ENCODE measurements at regions not wholly inside any gene's neighbourhood (a gene's known extent, or its start where the extent isn't known, plus 50 kb on each side); places are given as distances from the start of the nearest gene placed in this dataset.
"Not testable (repeated sequence)": the region's sequence is repeated elsewhere in the genome, so short reads cannot be mapped to it uniquely, and the experiment has no call there.

- no peak for TF ChIP-seq CTCF (IDR thresholded peaks at IDR 0.05; ENCODE audit: borderline replicate concordance)
- H3K4me1 ChIP-seq = no peaks in the 10 kb centered on the region
These were observed 888.6 kb downstream of the GRID1 start for GRCh38 chr10:85477979-85478378.

GRCh38 chr10:85490431-85490830 lies 876.2 kb downstream of the GRID1 start:
- Histone ChIP-seq H3K4me3 (no peak overlapping the region), H3K27me3 (ENCODE audit: low read depth) (no peaks in the 10 kb centered on the region), H3K4me1 (no peaks in the 10 kb centered on the region), H3K27ac (replicated peaks) (no peak overlapping the region), H3K9me3 (replicated peaks) (peaks cover 3% of the 10 kb centered on the region), H3K36me3 (no peaks in the 10 kb centered on the region)
- intact Hi-C loops (cut with micrococcal nuclease) = no loop called here
- no peak for DNase-seq
- no peak for TF ChIP-seq CTCF (IDR thresholded peaks at IDR 0.05; ENCODE audit: borderline replicate concordance)

More at GRCh38 chr10:85477979-85478378, 888.6 kb downstream of the GRID1 start:
- intact Hi-C loops (cut with micrococcal nuclease) = no loop called here
- H3K36me3 ChIP-seq = no peaks in the 10 kb centered on the region
- H3K27ac ChIP-seq (replicated peaks) = no peak overlapping the region
- no peak for DNase-seq
- H3K27me3 ChIP-seq (ENCODE audit: low read depth) = no peaks in the 10 kb centered on the region
- peaks cover 21% of the 10 kb centered on the region for H3K9me3 ChIP-seq (replicated peaks)
- H3K4me3 ChIP-seq = no peak overlapping the region

GRCh38 chr10:85491652-85492051 lies 874.9 kb downstream of the GRID1 start:
- H3K4me1 ChIP-seq = no peaks in the 10 kb centered on the region
- no peak for DNase-seq
- H3K36me3 ChIP-seq = no peaks in the 10 kb centered on the region
- intact Hi-C loops (cut with micrococcal nuclease) = no loop called here
- no peak overlapping the region for H3K27ac ChIP-seq (replicated peaks)
- no peaks in the 10 kb centered on the region for H3K9me3 ChIP-seq (replicated peaks)
- no peak for TF ChIP-seq CTCF (IDR thresholded peaks at IDR 0.05; ENCODE audit: borderline replicate concordance)
- H3K4me3 ChIP-seq = no peak overlapping the region
- no peaks in the 10 kb centered on the region for H3K27me3 ChIP-seq (ENCODE audit: low read depth)

GRCh38 chr10:85492684-85493083 lies 873.9 kb downstream of the GRID1 start:
- no peak overlapping the region for H3K4me3 ChIP-seq
- H3K4me1 ChIP-seq = no peaks in the 10 kb centered on the region
- no peaks in the 10 kb centered on the region for H3K9me3 ChIP-seq (replicated peaks)
- no peak for TF ChIP-seq CTCF (IDR thresholded peaks at IDR 0.05; ENCODE audit: borderline replicate concordance)
- H3K27me3 ChIP-seq (ENCODE audit: low read depth) = no peaks in the 10 kb centered on the region
- intact Hi-C loops (cut with micrococcal nuclease) = no loop called here
- no peaks in the 10 kb centered on the region for H3K36me3 ChIP-seq
- no peak for DNase-seq
- no peak overlapping the region for H3K27ac ChIP-seq (replicated peaks)

- no peak overlapping the region for H3K27ac ChIP-seq (replicated peaks)
- H3K4me3 ChIP-seq = no peak overlapping the region
- TF ChIP-seq CTCF (IDR thresholded peaks at IDR 0.05; ENCODE audit: borderline replicate concordance) = no peak
- H3K4me1 ChIP-seq = no peaks in the 10 kb centered on the region
- intact Hi-C loops (cut with micrococcal nuclease) = no loop called here
- no peaks in the 10 kb centered on the region for H3K27me3 ChIP-seq (ENCODE audit: low read depth)
- H3K36me3 ChIP-seq = no peaks in the 10 kb centered on the region
- DNase-seq = no peak
- no peaks in the 10 kb centered on the region for H3K9me3 ChIP-seq (replicated peaks)
These were observed 872.9 kb downstream of the GRID1 start for GRCh38 chr10:85493703-85494102.

- H3K36me3 ChIP-seq; H3K4me3 ChIP-seq; H3K27ac ChIP-seq (replicated peaks); intact Hi-C loops (cut with micrococcal nuclease); H3K4me1 ChIP-seq; DNase-seq: not testable (repeated sequence)
- Histone ChIP-seq H3K9me3 (replicated peaks) (peaks cover 34% of the 10 kb centered on the region), H3K27me3 (ENCODE audit: low read depth) (peaks cover 10% of the 10 kb centered on the region)
These were observed 862.0 kb downstream of the GRID1 start for GRCh38 chr10:85504641-85505040.

Data from left ventricle myocardium inferior (tissue), 1 donor.